CD4-positive, CD25-positive, alpha-beta regulatory T cell (primary cell): ENCODE measurements at regions not wholly inside any gene's neighbourhood (a gene's known extent, or its start where the extent isn't known, plus 50 kb on each side); places are given as distances from the start of the nearest gene placed in this dataset.

Experiments
- ATAC-seq, 2 donors: fragments of 150-1000 bp; cut with Tn5 transposase; one replicate each; pipeline ENCODE4 v1.10.0; 2021; ENCODE audit warnings: low read depth in 2 of 2, moderate number of reproducible peaks in 2 of 2, moderate library complexity in 1 of 2
- DNase-seq, 3 donors: peaks; one replicate each; pipeline versions ENCODE4 v3.0.0 to v3.0.0-alpha.2; 2012 to 2022; ENCODE audit warnings: mixed read lengths in 1 of 3
- H3K27ac ChIP-seq: one replicate; pipeline ENCODE4 v1.7.0; 2013; ENCODE audit warnings: mild to moderate bottlenecking, low read length; ENCODE audit not compliant: insufficient read depth, poor library complexity, severe bottlenecking
- H3K27me3 ChIP-seq: one replicate; pipeline ENCODE4 v1.7.0; 2013; ENCODE audit warnings: low read length; ENCODE audit not compliant: control insufficient read depth, insufficient read depth
- H3K36me3 ChIP-seq: one replicate; pipeline ENCODE4 v1.7.0; 2013; ENCODE audit warnings: mild to moderate bottlenecking, low read length, moderate library complexity; ENCODE audit not compliant: control insufficient read depth, insufficient read depth
- H3K4me1 ChIP-seq: 2 replicates; pipeline ENCODE4 v1.7.0; 2013; ENCODE audit warnings: mild to moderate bottlenecking, low read length; ENCODE audit not compliant: insufficient read depth, control insufficient read depth, poor library complexity, severe bottlenecking
- H3K4me3 ChIP-seq: one replicate; pipeline ENCODE4 v1.7.0; 2013; ENCODE audit warnings: low read depth, mild to moderate bottlenecking, low read length, moderate library complexity
- H3K9me3 ChIP-seq, 2 experiments: 1 replicate in 1 of 2; 2 replicates in 1 of 2; pipeline ENCODE4 v1.7.0; 2013; ENCODE audit warnings: low read length in 2 of 2, mild to moderate bottlenecking in 1 of 2, moderate library complexity in 1 of 2; ENCODE audit not compliant: control insufficient read depth in 2 of 2
- H3K27ac Mint-ChIP-seq, 3 donors: one replicate each; pipeline ENCODE4 v1.8.0; 2020 to 2022; ENCODE audit warnings: mild to moderate bottlenecking in 3 of 3, mixed read lengths in 3 of 3, moderate library complexity in 2 of 3
- H3K27me3 Mint-ChIP-seq: one replicate; pipeline ENCODE4 v1.8.0; 2022; ENCODE audit warnings: mild to moderate bottlenecking, mixed read lengths
- H3K36me3 Mint-ChIP-seq: one replicate; pipeline ENCODE4 v1.8.0; 2020; ENCODE audit warnings: mixed read lengths
- H3K4me1 Mint-ChIP-seq, 4 donors: one replicate each; pipeline ENCODE4 v1.8.0; 2020 to 2022; ENCODE audit warnings: mixed read lengths in 4 of 4, mild to moderate bottlenecking in 1 of 4
- H3K4me3 Mint-ChIP-seq, 4 donors: one replicate each; pipeline ENCODE4 v1.8.0; 2020 to 2022; ENCODE audit warnings: mild to moderate bottlenecking in 4 of 4, mixed read lengths in 4 of 4, moderate library complexity in 3 of 4
- H3K9me3 Mint-ChIP-seq, 7 donors: one replicate each; pipeline ENCODE4 v1.8.0; 2020 to 2022; ENCODE audit warnings: mixed read lengths in 7 of 7, mild to moderate bottlenecking in 3 of 7, moderate library complexity in 2 of 7

DNA sequence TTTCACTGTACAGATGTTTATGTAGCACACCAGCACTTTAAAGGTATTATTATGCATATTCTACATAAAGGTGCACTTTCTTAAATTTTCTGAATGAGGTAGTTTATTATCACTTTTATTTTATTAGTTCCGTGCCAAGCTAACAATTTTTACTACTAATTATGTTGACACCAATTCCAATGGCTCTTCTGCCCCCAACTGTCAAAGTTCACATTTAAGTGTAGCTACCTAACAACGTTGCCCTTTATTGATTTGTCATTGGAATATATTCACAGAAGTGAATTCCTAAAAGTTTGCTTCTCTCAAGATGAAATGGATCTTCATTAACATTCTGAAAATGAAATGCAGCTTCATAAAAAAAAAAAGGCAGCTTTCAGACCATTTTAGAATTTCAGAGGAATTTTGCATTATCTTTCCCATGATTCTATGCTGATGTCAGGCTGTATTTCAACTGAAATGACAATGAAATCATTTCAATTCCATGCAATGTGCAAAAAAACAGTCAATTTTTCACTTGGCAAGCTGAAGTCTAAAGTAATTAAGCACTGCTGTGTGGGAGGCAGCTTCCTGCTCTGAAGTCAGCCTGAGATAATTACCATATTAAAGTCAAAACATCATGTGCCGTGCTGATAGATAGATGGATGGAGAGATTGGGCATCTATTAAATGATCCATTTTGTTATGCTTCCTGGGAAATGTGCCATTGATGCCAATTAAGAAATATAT is 229.2 kb downstream of the TTLL7 start:
- Mint-ChIP-seq H3K27ac (peak overlapping the region in 1 of 3 donors; percentile 52), H3K27me3 (no peaks in the 10 kb centered on the region), H3K4me1 (peaks cover 0 to 10% (median 8%) of the 10 kb centered on the region in 4 donors), H3K4me3 (no peak overlapping the region), H3K36me3 (no peaks in the 10 kb centered on the region), H3K9me3 (no peaks in the 10 kb centered on the region)
- peak in 1 of 3 donors; percentile 39 for DNase-seq
- no peak overlapping the region for H3K4me3 ChIP-seq
- H3K27ac ChIP-seq = no peak overlapping the region
- no peaks in the 10 kb centered on the region for H3K4me1 ChIP-seq
- no peaks in the 10 kb centered on the region for H3K27me3 ChIP-seq
- no peaks in the 10 kb centered on the region for H3K9me3 ChIP-seq
- ATAC-seq = no peak
- H3K36me3 ChIP-seq = no peaks in the 10 kb centered on the region

DNA sequence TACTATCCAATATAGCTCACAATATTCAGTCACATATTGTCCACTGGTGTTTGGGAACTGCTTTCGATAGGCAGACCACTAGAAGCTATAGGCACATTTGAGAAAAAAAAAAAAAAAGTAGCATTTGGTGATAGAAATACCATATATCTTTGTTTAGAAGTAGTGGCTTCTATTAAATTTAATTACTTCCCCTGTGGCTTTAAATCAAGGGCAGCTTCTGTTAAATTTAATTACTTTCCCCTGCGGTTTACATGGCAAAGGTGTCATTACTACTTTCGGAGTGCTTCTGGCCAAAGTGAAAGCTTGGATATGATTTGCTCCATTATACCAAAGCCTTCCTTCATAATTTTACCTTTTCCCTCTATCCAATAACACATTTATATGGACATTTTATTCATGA is 229.9 kb downstream of the TTLL7 start:
- Mint-ChIP-seq H3K9me3 (no peaks in the 10 kb centered on the region), H3K27me3 (no peaks in the 10 kb centered on the region), H3K27ac (no peak overlapping the region), H3K4me1 (peaks cover 0 to 10% (median 8%) of the 10 kb centered on the region in 4 donors), H3K36me3 (no peaks in the 10 kb centered on the region), H3K4me3 (no peak overlapping the region)
- H3K4me3 ChIP-seq = no peak overlapping the region
- no peaks in the 10 kb centered on the region for H3K27me3 ChIP-seq
- H3K4me1 ChIP-seq = no peaks in the 10 kb centered on the region
- ATAC-seq = no peak
- no peaks in the 10 kb centered on the region for H3K9me3 ChIP-seq
- no peak for DNase-seq
- H3K27ac ChIP-seq = no peak overlapping the region
- no peaks in the 10 kb centered on the region for H3K36me3 ChIP-seq

DNA sequence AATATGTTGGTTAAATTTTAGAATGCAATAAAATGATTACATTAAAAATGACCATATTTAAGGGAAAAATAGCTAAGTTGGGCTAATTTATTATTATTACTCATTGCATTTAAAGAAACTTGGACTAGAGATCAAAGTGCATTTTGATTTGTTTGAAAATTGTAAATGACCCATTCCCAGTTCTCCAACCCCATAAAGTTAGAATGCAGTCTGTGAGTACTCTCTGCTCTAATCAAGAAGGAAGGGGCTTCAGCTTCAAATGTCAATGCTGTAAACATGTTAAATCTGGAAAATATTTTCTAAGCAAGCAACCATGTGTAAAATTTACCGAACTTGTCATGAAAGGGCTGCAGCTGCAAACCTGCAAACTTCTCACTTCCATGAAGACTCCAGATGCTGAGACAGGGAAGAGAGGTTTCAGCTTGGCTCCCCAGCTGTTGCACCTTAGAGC is 232.7 kb downstream of the TTLL7 start:
- no peak overlapping the region for H3K4me3 Mint-ChIP-seq
- peaks cover 0 to 3% (median 0%) of the 10 kb centered on the region in 7 donors for H3K9me3 Mint-ChIP-seq
- no peaks in the 10 kb centered on the region for H3K27me3 Mint-ChIP-seq
- H3K27ac Mint-ChIP-seq = no peak overlapping the region
- no peaks in the 10 kb centered on the region for H3K36me3 Mint-ChIP-seq
- no peak overlapping the region for H3K4me3 ChIP-seq
- ATAC-seq (no peak), DNase-seq (no peak)
- no peaks in the 10 kb centered on the region for H3K9me3 ChIP-seq
- H3K4me1 ChIP-seq = no peaks in the 10 kb centered on the region
- H3K27me3 ChIP-seq = no peaks in the 10 kb centered on the region
- H3K27ac ChIP-seq = no peak overlapping the region
- H3K4me1 Mint-ChIP-seq = peaks cover 0 to 10% (median 8%) of the 10 kb centered on the region in 4 donors
- no peaks in the 10 kb centered on the region for H3K36me3 ChIP-seq

DNA sequence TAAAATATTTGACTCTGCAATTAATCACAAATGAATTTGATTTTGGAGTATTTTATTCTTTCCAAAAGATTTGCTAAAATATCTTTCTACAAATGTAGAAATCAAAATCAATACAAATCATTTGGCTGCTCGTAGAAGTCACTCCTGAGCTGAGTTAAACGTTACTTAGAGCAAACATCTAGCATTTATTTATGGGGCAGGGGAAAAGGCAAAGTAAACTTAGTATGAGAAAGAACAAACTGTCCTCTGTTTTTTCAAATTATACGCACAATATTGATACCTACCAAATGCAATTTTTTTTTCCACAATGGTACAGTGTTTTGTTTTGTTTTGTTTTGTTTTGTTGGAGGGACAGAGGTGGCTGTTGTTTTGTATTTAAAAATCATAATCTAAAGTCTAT is 233.8 kb downstream of the TTLL7 start:
- H3K27me3 ChIP-seq = no peaks in the 10 kb centered on the region
- no peak for DNase-seq
- no peaks in the 10 kb centered on the region for H3K4me1 ChIP-seq
- no peak overlapping the region for H3K4me3 Mint-ChIP-seq
- no peaks in the 10 kb centered on the region for H3K36me3 Mint-ChIP-seq
- ATAC-seq = no peak
- no peaks in the 10 kb centered on the region for H3K9me3 ChIP-seq
- H3K36me3 ChIP-seq = no peaks in the 10 kb centered on the region
- H3K4me3 ChIP-seq = no peak overlapping the region
- H3K27ac ChIP-seq = no peak overlapping the region
- H3K9me3 Mint-ChIP-seq = peaks cover 0 to 3% (median 0%) of the 10 kb centered on the region in 7 donors
- no peak overlapping the region for H3K27ac Mint-ChIP-seq
- H3K27me3 Mint-ChIP-seq = no peaks in the 10 kb centered on the region
- H3K4me1 Mint-ChIP-seq = peaks cover 0 to 9% (median 6%) of the 10 kb centered on the region in 4 donors

DNA sequence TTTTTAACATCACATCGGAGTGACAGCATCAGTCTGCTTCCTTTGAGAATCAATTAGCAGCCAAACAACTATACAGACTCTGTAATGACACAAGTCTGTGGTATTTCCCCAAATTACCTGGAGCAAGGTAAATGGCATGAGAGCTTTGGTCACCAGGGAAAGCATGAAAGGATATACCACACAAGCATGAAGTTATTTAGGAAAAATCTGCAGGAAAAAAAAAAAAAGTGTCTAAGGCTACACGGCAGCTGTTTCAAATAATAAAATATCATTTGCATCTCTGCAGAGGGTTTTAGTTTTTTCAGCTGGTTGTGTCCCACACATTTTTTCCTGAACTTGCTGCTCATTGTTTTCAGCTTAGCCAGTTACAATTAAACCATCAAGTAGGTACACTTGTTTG is 234.7 kb downstream of the TTLL7 start:
- peaks cover 0 to 3% (median 0%) of the 10 kb centered on the region in 7 donors for H3K9me3 Mint-ChIP-seq
- H3K4me3 ChIP-seq = no peak overlapping the region
- no peaks in the 10 kb centered on the region for H3K36me3 ChIP-seq
- no peaks in the 10 kb centered on the region for H3K27me3 Mint-ChIP-seq
- no peak for ATAC-seq
- H3K4me1 Mint-ChIP-seq = peaks cover 0 to 1% (median 0%) of the 10 kb centered on the region in 4 donors
- H3K9me3 ChIP-seq = no peaks in the 10 kb centered on the region
- H3K4me1 ChIP-seq = no peaks in the 10 kb centered on the region
- H3K4me3 Mint-ChIP-seq = no peak overlapping the region
- H3K36me3 Mint-ChIP-seq = no peaks in the 10 kb centered on the region
- no peak overlapping the region for H3K27ac ChIP-seq
- DNase-seq = no peak
- H3K27me3 ChIP-seq = no peaks in the 10 kb centered on the region
- H3K27ac Mint-ChIP-seq = no peak overlapping the region

DNA sequence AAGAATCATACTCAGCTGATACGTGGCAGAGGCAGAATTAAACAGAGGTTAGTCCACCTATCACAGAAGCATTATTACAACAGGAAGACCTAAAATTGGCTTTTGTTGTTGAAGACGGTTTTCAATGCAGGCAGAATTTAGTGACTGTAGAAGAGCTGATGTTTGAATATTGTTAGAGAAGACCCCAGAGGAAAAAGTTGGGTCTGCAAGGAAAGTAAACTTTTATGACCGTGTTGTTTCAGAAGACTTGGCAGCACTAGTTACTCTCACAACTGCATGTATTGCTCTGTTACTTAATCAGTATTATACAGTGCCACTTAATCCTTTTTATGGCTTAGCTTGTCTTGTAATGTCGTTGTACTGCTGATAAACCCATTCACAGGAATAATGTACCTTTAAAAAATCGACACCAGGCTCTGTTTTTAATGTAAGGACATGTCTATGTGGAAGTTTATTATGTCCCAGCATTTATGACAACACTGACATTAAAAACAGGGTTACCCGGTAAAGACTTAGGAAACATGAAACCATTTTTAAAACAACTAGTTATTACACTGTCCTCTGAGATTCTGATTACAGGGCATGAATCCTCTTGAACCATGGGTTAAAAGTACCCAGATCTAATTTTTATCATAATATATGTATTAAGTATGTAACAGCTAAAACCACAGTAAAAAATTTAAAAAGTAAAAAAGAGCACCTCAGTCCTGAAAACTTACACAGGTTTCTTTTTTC is 235.4 kb downstream of the TTLL7 start:
- no peak for ATAC-seq
- H3K36me3 ChIP-seq = no peaks in the 10 kb centered on the region
- no peak for DNase-seq
- Mint-ChIP-seq H3K4me1 (no peaks in the 10 kb centered on the region), H3K27me3 (no peaks in the 10 kb centered on the region), H3K9me3 (peaks cover 0 to 3% (median 0%) of the 10 kb centered on the region in 7 donors), H3K4me3 (no peak overlapping the region), H3K36me3 (no peaks in the 10 kb centered on the region), H3K27ac (no peak overlapping the region)
- no peaks in the 10 kb centered on the region for H3K9me3 ChIP-seq
- no peaks in the 10 kb centered on the region for H3K27me3 ChIP-seq
- H3K4me1 ChIP-seq = no peaks in the 10 kb centered on the region
- H3K4me3 ChIP-seq = no peak overlapping the region
- no peak overlapping the region for H3K27ac ChIP-seq

DNA sequence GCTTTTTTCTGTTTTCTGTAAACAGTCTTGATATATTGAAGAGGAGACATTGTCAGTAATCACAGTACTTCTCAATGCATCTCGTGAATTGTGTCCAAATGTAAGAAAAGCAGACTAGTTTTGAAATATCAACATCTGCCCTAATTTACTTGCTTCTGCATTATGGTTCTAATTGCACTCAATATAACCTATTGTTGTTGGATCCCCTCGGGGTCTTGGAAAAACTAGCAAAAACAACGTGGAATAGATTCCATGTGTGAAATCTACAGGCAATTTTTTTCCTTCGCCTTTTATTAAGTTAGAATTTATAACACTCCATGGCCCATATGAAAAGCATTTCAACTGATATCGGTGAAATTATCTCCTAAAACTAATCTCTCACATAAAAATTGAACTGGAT is 236.5 kb downstream of the TTLL7 start:
- Histone ChIP-seq H3K4me1 (no peaks in the 10 kb centered on the region), H3K27ac (no peak overlapping the region), H3K9me3 (no peaks in the 10 kb centered on the region), H3K36me3 (no peaks in the 10 kb centered on the region), H3K4me3 (no peak overlapping the region), H3K27me3 (no peaks in the 10 kb centered on the region)
- no peaks in the 10 kb centered on the region for H3K27me3 Mint-ChIP-seq
- DNase-seq = no peak
- no peak overlapping the region for H3K4me3 Mint-ChIP-seq
- no peak for ATAC-seq
- no peaks in the 10 kb centered on the region for H3K36me3 Mint-ChIP-seq
- peaks cover 0 to 3% (median 0%) of the 10 kb centered on the region in 7 donors for H3K9me3 Mint-ChIP-seq
- no peaks in the 10 kb centered on the region for H3K4me1 Mint-ChIP-seq
- no peak overlapping the region for H3K27ac Mint-ChIP-seq

DNA sequence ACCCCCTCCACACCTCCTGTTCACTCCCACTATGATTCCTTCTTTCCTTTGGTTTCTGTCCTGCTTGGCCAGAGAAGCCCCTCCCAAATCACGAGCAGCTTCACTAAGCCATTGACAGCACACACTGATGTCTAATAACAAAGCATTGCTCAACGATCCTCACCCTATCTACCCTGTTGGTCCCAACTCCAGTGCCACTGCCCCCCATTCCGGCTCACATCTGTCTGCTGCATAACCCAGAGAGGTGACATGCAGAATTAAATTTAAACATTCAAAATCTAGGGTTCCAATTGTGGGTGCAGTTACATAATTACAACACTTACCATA is 236.9 kb downstream of the TTLL7 start:
- peaks cover 0 to 3% (median 0%) of the 10 kb centered on the region in 7 donors for H3K9me3 Mint-ChIP-seq
- Histone ChIP-seq H3K9me3 (no peaks in the 10 kb centered on the region), H3K27ac (no peak overlapping the region), H3K27me3 (no peaks in the 10 kb centered on the region), H3K4me1 (no peaks in the 10 kb centered on the region), H3K36me3 (no peaks in the 10 kb centered on the region), H3K4me3 (no peak overlapping the region)
- H3K27ac Mint-ChIP-seq = peak overlapping the region in 1 of 3 donors; percentile 53
- H3K4me3 Mint-ChIP-seq = no peak overlapping the region
- ATAC-seq (no peak), DNase-seq (no peak)
- H3K27me3 Mint-ChIP-seq = no peaks in the 10 kb centered on the region
- H3K4me1 Mint-ChIP-seq = no peaks in the 10 kb centered on the region
- H3K36me3 Mint-ChIP-seq = no peaks in the 10 kb centered on the region
